GM12874 (cell line): ENCODE measurements at regions not wholly inside any gene's neighbourhood (a gene's known extent, or its start where the extent isn't known, plus 50 kb on each side); places are given as distances from the start of the nearest gene placed in this dataset.

Source experiments
- TF ChIP-seq, protein P1 (sequence below): IDR thresholded peaks from 2 replicates; pipeline ENCODE4 v1.5.1; 2011; ENCODE audit warnings: low read depth, mild to moderate bottlenecking, control low read depth, low read length, moderate library complexity; ENCODE audit not compliant: insufficient read depth

DNA sequence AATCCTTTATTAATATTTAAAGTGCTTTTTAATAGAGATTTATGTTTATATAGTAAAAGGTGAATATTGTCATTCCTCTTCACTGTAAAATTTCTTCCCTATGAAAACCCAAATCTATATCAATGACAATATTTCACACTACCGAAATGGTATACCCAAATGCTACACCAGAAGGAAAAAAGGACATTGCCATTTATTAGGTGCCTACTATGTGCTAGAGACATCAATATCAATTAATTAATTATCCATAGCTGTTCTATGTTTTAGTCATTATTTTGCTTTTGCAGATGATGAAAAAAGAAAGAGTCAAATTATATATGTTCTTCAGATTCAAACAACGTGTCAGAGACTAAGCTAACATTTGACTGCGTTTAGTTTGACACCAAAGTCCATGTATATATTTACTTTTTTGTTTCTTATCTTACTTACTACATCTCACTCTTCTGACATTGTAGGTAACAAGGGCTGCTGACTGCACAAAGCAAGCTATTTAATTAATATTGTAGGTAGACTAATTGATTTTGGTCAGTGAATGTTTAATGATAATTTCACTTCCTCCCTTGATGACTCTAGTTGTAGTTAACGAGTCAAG, 614.0 kb upstream of the FOXG1 start:
- TF ChIP-seq, protein P1, sequence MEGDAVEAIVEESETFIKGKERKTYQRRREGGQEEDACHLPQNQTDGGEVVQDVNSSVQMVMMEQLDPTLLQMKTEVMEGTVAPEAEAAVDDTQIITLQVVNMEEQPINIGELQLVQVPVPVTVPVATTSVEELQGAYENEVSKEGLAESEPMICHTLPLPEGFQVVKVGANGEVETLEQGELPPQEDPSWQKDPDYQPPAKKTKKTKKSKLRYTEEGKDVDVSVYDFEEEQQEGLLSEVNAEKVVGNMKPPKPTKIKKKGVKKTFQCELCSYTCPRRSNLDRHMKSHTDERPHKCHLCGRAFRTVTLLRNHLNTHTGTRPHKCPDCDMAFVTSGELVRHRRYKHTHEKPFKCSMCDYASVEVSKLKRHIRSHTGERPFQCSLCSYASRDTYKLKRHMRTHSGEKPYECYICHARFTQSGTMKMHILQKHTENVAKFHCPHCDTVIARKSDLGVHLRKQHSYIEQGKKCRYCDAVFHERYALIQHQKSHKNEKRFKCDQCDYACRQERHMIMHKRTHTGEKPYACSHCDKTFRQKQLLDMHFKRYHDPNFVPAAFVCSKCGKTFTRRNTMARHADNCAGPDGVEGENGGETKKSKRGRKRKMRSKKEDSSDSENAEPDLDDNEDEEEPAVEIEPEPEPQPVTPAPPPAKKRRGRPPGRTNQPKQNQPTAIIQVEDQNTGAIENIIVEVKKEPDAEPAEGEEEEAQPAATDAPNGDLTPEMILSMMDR = no peak

DNA sequence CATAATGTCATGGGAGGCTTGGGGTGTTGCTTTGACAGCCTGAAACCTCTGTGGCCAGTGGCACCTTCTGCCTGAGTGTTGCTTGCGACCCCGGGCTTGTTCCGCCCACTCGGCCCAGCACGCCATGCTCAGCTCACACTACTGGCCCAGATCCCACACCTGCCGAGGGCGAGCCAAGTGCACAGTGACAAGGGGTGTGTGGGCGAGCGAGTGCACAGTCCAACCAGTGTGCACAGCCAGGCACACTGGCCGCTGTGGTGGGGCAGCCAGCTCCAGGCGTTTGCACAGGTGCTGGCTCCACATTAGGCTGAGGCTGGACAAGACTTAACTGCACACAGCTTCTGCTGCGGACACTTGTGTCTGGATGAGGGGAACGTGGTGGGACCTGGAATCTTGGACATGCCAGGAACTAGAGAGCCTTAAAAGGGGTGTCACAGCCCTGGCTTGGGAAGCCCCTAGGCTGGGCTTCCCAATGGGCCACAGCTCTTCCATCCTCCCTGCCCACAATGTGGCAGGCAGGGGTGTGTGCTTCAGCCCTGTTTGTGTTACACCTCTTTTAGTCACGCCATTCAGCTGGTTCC, 609.2 kb upstream of the FOXG1 start:
- TF ChIP-seq, protein P1 = no peak

DNA sequence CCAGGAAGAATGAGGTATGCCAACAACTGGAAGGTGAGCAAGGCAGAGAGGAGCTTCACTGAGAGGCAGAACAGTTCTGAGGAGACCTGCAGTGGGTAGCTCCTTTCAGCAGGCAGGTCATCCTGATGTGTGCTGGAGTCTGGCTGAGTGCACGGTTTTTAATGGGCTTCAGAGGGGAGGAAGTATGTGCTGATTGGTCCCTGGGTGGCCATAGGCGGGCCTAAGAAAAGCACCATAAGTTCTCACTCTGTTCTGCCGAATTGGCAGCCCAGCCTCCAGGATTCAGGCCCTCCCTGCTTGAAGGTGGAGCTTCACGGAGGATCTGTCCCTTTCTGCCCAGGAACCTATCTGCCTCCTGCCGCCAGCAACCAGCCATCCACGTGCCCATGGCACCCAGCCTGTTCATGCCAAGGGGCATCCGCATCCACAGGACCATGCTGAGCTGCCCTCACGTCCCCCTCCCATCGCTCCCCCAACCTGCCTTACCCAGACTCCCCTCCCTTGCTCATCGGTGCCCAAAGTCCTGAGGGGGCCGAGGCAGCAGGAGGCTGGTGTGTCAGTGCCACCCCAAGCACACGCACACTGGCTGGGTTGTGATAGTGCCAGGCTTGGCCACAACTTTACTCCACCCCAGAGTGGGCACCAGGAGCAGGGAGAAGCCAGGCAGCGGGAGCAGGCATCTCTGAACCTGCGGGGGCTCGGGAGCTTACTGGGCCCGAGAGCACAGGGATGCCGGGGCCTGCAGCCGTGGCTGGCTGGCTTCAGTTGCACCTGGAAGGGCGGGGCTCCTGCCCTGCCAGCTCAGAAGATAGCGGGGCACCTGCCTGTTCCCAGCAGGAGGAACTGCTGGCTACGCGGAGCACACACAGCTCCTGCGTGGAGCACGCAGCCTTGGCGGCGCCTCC, 608.4 kb upstream of the FOXG1 start:
- TF ChIP-seq, protein P1 = no peak

DNA sequence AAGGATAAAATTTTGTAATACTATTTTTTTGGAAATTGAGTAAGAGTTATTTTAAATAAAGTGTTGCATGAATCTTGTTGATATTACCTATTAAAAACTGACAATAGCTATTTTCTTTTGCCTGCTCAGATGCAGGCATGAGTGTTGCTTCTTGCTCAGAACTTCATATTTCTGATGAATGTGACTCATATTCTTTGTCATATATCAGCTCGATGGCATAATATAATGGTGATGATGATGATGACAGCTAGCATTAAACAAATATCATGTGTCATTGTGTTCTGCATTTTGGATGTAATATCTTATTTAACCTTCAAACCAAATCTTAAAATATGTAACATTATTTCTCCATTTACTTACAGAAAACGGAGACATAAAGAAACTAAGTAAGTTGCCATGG, 605.5 kb upstream of the FOXG1 start:
- TF ChIP-seq, protein P1 = no peak

DNA sequence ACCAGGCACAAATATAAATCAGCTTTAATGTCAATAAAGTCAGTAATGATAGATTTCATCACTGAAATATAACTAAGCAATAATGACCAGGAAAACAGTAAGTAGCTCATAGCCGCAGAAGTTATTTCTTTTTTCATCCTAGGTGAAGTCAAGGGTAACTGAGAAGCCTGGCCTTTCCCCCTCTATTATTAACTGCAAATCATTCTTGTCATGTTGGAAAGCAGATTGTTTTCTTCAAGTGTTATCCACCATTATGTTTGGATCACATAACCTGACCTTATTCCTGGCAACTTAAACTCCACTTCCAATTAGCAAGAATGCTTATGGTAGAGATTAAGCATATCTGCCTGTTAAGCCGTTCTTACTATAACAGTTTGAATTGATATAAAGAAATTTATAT, 603.4 kb upstream of the FOXG1 start:
- TF ChIP-seq, protein P1 = no peak

DNA sequence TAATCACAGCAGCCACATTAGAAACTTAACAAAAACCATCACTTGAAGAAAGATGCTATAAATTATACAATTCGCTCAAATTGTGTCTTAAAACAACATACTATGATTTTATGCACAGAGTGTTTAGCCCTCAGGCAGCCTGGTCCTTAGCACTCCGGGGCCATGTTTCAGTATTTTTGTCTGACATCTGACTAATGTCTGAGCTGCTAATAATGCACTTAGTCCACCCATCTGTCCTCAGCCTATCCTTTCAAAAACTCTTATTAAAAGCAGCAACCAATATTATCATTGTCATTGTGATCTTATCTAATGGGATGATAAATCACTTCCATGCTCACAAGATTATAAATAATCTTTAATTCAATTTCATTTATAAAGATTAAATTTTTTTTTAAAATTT, 602.7 kb upstream of the FOXG1 start:
- TF ChIP-seq, protein P1 = no peak

DNA sequence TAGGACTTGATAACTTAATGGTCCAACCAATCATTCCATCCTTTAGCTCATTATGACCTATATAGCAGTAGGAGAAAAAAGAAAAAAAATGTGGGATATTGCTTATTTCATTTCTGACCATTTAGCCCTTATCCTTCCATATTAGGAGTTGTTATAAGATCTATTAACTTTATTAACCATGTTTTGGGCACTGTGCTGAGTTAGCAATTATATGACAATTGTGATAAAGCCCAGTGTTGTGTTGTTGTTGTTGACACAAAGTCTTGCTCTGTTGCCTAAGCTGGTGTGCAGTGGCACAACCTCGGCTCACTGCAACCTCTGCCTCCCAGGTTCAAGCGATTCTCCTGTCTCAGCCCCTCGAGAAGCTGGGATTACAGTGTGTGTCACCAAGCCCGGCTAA, 569.7 kb upstream of the FOXG1 start:
- TF ChIP-seq, protein P1 = no peak
